GM18498 (cell line): ENCODE measurements at regions not wholly inside any gene's neighbourhood (a gene's known extent, or its start where the extent isn't known, plus 50 kb on each side); places are given as distances from the start of the nearest gene placed in this dataset.

Source experiments
- ATAC-seq: cut with Tn5 transposase; IDR thresholded peaks from one replicate; pipeline ENCODE4 v1.9.1; 2021; ENCODE audit warnings: mild to moderate bottlenecking, moderate library complexity; ENCODE audit not compliant: unreplicated experiment

DNA sequence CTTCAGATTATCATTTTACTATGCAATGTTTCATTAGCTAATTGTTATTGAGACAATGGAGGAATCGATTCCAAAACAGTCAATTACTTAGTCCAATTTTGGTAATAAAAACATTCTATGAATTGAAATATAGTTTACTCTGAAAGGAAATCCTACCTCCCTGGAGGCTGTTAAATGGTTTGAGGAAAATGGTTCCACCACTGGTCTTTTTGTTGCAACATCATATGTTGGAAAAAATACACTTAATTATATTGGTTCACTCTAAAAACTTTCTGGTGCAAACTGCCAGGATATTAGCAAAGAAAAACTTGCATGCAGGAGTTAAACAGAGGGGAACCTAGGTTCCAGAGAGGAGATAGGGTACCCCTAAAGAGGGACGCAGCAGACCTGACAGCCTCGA, 267.3 kb upstream of the LYZL1 start:
- ATAC-seq = no peak

DNA sequence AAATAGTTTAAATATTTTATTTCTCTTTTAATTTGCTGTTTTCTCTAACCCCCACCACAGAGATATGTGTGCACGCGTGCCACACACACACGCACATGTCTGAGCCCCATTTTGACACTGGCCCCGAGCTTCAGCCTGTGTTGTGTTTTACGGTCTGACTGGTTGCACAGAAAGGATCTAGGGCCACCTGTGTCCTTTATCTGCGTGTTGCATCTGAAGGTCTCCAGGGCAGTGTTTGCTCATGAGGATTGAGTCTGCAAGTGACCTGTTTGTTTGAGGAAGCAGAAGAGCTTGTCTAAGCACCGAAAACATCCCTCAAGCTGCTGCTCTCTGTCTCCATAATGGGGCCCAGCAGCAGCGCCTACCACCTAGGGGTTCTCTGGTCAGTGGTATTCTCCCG, 266.4 kb upstream of the LYZL1 start:
- ATAC-seq = no peak

DNA sequence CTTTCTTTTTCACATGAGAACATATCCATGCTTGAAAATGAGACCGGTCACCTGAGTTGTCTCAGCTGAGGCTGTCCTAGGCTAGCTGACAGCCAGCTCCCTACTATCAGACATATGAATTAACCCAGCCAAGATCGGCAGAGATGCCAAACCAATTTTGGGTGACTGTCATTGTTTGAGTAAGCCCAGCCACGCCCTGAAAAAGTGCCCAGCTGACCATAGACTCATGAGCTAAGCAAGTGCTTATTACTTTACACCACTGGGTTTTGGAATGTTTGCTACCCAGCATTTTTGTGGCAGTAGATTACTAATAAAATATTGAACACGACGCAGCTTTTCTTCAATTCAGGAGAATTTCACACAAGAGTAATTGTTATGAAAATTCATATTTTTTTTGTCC, 265.2 kb upstream of the LYZL1 start:
- no peak for ATAC-seq

DNA sequence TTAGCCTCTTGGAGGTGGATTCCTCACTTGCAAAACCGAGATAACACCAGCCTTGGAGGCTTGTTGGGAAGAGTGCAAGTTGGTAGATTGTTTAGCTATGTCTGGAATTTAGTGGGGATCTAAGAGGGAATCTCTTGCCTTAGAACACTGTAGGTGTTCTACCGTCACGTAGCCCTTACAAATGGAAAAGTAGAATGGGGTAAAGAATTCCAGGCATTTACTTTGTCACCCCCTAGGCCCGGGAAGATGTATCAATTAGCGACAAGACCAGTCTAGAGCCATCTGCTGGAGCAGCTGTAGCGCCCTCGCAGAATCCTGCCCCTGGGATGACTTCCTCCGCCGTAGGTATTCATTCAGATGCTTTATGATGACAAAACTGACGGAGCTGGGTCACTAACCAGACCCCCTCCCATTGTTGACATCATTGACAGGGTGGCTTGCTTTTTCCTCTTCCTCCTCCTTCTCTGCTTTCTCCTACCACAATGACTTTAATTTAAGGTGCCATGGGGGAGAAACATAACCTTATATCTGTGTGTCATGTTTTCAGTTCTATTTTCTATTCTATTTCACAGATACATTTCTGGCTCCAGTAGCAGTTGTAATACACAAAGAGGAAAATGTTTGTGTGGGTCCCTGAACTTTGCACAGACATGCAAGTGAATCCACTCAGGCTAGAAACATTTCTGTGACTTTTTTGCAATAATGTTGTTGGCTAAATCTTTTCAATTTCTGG, 262.6 kb upstream of the LYZL1 start:
- ATAC-seq = no peak

DNA sequence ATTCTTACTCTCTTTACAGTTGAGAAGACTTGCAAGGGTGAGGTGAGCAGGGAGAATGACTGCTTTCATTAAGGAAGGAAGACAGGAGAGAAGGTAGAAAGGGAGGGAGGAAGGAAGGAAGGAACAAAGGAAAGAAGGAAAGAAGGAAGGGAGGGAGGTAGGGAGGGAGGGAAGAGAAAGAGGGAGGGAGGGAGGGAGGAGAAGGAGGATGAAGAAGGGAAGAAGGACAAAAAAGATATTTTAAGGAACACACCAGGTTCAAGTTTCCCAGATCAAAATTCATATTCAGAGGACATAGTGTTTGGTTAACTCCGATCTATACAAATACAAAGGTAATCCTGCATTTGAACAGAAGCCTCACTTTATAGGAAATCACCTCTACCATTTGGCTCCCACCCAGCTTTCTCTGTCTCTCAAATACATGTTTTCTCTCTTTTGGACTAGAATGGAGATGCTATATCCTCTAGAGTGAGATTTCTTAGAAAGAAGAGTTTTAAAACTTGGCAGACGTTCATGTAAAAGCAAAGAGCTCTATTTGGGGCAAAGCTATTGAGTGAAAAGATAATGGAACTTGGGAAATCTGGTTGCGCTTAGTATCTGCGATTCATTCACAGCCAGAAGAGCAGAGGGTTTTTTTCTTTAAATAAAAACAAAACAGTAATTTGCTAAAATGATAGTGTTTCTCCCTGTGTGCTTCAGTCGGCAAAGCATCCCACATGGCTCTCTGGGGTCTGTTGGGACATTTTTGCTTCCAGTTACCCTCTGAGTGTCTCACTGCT, 261.9 kb upstream of the LYZL1 start:
- ATAC-seq = no peak

DNA sequence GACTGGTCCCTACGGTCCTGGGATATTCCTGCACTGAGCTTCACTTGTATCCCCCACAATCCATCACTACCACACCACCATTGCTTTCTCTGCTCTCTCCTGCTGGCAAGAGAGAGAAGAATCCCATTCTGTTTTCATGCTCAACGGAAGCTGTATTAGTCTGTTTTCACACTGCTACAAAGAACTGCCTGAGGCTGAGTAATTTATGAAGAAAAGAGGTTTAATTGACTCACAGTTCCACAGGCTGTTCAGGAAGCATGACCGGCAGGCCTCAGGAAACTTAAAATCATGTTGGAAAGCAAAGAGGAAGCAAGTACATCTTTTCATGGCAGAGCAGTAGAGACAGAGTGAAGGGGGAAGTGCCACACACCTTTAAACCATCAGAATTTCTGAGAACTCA, 260.4 kb upstream of the LYZL1 start:
- ATAC-seq = no peak

DNA sequence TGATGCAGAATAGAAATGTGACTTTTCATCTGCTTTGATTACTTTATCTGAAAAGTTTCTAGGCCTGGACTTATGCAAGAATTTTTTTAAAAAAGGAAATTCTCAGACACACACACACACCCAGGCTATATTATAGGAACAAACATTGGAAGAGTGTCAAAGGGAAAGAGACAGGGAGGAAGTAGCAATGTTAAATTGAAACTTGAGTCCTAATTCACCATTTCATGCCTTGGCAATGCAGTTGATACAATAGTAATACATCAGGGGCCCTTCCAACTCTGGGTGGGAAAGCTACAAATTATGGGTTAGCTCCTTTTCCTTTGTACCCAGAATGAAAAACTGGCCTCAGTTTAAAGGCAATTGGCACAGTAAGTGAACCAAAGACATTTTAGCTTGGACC, 258.0 kb upstream of the LYZL1 start:
- no peak for ATAC-seq

DNA sequence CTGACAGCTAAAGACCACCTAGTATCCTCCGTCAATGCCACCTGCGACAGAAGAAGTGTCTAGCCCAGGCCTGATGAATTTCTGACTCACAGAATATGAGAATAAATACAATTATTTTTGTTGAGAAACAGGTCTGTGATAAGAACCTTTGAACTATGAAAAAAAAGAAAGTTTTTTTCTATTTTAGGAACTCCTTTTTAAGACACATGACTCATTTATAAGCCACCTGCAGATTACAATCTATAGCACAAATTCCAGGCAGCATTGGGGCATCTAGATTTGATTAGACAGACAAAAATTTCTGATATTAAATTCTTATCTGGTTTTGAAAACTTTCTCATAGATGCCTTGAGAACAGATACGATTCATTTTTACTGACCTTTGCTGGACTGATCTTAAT, 256.7 kb upstream of the LYZL1 start:
- ATAC-seq = no peak

DNA sequence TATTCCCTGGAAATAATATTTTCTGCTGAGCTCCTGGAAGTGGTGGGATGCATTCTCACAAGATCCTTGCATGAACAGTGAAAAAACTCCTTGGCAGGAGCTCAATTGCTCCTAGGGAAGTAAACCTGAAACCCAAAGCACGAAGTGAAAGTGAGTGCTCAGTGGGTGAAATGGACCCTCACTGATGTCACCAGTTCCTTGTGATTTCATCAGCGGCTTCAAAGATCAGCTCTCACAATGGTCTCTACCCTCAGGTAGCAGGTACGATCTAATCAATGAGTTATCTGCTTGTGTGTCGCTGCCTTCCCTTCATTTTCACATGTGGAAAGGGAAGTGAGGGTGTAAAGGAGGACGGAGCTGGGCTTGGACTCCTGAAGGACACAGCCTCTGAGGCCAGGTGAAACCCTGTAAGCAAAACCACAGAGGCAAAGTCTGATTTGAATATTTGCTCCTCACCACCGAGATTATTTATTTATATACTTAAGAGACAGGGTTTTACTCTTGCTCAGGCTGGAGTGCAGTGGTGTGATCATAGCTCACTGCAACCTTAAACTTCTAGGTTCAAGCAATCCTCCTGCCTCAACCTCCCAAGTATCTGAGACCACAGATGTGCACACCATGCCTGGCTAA, 255.4 kb upstream of the LYZL1 start:
- ATAC-seq = peak; percentile 65

DNA sequence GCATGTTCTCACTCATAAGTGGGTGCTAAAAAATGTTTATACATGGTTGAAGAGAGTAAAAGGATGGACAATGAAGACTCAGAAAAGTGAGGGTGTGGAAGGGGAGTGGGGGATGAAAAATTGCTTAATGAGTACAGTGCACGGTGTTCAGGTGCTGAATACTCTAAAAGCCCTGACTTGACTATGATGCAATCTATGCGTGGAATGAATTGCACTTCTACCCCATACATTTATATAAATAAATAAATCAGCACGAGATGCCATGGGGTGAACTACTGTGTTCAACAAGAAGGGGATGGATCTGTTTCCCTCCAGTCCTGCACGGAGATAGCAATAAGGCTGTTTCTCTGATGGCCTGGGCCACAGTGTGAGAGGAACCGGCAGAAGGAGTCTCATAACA, 254.3 kb upstream of the LYZL1 start:
- no peak for ATAC-seq

DNA sequence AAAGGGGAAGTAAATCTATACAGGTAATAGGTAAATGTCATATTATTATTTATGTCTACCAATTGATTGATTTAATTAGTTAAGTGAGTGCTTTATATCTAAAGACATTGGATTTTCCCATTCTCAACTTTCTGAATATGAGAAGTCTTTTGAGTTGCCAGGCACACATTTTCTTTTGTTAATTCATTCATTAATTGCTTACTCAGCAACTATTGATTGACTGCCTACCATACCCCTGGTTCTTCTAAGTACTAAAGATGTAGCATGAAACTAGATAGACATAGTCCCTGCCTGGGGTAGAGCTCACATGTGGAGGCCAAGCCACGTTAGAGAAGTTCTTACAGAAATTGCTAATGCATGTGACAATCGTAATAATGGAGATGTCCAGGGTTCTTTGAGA, 253.1 kb upstream of the LYZL1 start:
- no peak for ATAC-seq

DNA sequence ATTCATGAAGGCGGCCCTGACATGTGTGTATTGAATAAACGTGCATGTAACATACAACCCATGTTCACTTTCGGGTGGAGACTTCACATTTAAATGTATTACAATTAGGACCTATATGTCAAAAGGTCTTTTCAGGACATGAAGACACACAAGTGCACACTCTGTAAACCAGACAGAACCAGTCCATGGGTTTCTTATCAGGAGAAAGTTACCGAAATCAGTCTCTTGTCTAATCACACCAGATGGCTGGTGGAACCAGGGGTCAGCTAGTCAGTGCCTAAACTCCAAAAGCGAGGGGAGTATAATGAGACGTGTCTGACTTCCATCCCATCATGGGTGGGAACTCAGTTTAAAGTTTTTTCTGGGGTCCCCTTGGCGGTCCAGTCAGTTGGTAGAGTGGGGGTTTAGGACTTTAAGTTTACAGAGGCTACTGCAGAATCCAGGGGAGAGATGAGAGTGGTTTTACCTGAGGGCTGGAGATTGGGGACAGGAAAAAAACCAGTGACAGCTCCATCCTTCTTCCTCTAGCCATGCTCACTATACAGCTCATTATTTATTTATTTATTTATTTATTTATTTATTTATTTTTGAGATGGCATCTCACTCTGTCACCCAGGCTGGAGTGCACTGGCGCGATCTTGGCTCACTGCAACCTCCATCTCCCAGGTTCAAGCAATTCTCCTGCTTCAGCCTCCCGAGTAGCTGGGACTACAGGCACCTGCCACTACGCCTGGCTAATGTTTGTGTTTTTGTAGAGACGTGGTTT, 251.3 kb upstream of the LYZL1 start:
- ATAC-seq = no peak

DNA sequence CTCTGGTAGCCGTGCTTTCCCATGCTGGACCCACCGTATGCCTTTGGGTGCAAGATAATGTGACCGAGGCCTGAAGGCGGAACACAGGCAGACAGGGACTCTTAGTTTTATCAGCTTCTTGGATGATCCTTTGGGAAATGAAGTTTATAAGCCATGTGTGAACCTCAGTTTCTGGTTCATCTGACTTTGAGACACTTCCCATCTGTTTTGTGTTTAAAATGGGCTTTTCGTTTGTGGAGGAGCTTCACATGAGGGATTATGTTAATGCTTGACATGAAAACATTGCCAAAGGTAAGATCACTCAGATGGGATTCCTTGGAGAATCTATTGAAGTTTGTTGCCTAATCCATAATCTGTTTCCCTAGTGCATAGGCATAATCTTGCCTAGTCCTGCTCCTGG, 249.8 kb upstream of the LYZL1 start:
- no peak for ATAC-seq

DNA sequence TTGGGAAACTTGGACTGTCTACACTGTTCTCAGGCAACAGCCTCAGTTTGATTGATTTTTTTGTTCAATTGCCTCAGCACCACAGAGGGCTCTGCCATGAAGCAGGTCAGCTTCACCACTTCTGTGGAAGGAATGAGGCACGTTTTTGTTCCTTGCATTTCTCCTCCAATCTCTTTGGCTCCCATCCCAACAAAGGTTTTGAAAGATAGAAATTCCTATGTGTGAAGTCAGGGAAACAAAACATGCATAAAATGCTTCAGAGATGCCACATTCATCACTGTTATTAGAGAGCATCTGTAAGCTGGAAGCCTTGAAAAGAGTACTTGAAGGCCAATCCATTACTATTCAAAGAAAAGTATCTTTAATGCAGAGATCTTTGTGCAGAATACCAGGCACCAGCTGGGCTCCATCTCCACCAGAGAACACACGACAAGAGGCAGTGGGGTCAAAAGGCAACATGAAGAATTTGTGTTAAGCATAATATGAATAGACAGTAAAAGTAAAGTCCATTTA, 249.1 kb upstream of the LYZL1 start:
- ATAC-seq = no peak

DNA sequence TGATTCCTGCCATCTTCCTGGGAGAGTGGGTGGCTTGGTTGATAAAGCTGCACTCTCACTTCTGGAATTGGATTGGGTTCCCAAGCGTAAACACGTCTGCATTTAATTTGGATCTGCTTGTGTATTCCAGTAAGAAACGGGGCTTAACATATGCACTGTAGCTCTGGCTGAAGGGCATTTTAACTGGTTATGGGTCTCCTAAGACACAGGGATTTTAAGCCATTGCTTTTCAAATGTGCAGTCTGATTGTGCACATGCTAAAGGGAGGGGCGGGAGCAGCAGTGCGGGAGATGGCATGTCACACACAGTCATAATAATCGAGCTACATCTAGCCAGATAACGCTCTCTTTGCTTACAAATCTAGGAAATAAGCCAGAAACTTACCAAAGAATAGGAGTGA, 247.3 kb upstream of the LYZL1 start:
- ATAC-seq = no peak

DNA sequence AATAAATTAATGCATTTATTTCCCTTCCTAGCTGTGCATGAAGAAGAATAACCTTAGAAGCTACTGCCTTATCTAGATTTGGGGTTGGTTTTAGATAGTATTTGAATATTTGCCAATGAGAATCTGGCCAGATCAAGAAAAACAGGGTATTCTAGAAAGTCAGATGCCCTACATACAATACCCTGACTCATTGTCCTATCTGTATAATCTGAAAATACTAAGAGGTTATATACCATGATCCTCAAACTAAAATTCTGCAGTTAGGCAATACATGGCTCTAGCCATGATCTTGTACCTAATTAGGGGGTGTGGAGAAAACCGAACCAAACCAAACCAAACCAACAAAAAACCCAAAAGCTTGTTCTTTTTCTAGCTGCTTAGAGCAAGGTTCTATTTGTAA, 240.4 kb upstream of the LYZL1 start:
- no peak for ATAC-seq

DNA sequence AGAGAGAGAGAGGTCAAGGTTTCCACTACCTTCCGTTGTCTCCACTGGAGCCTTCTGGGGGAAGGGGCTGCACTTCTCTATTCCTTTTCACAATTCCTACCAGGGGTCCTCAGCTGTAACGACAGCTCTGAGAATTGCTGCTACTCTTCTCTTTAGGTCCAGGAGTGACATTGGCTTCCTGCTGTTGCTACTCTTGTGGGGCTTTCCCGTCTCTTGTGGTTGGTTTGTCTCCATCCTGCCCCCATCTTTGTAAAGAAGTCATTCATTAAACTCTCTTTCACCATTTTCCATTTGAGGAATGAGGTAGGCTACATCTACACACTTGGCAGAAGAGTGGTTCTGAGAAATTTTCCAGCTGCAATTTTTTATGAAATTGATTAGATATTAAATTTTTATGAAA, 238.8 kb upstream of the LYZL1 start:
- peak; percentile 51 for ATAC-seq

DNA sequence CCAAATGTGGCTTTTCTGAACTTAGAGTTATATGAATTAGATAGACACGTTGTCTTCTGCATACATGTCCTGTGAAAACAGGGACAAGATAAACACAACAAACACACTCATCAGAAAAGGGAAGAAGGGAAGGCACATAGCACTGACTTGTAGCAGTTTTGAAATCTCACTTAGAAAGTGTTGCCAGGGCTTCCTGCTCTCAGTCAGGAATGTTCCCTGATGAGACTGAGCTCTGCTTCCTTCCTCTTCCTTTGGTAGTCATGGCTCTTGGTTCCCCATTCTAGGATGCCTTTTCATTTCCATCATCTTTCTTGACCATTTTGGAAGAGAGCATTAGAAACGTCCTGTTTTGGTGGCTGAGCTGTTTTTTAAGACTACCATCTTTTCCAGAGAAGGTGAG, 233.8 kb upstream of the LYZL1 start:
- no peak for ATAC-seq

DNA sequence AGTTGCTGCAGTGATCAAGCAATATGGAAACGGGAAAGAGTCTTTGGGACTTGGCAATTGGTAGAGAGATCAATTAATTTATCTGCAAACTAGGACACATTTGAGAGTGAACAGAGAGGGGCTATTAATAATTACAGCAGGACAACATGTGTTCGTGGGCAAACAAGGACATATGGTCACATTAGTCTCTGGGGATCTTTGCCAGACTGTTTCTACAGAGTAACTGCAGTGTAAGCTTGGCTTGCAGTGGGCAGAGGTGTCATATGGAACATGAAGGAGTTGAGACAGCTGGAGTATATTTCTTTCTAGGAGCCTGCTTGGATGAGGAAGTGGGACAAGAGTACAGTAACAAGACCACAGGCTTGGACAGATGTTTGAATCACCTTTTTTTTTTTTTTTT, 232.1 kb upstream of the LYZL1 start:
- ATAC-seq = no peak

DNA sequence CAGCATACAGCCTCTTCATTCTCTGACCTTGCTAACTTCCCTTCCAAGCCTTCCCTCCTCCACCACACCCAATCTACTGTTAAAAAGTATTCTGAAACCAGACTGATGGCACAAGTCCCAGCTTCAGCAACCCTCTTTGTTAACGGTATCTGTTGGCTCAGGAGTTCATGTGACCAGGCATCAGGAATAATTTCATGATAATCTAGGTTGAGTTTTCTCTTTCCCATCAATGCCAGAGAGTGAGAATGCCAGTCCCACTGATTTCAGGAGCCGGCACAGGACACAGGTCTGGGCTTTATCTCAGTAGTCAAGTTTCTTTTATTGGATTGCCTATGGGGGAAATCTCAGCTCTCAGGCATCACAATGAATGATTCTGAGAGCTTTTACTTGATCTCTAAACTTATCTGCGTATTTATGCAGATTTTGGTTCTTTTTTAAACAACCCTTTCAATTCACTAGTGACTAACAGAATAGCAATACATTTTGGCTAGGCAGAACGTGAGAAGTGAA, 231.0 kb upstream of the LYZL1 start:
- no peak for ATAC-seq
